ENCODE measurements at regions not wholly inside any gene's neighbourhood (a gene's known extent, or its start where the extent isn't known, plus 50 kb on each side); places are given as distances from the start of the nearest gene placed in this dataset.

DNA sequence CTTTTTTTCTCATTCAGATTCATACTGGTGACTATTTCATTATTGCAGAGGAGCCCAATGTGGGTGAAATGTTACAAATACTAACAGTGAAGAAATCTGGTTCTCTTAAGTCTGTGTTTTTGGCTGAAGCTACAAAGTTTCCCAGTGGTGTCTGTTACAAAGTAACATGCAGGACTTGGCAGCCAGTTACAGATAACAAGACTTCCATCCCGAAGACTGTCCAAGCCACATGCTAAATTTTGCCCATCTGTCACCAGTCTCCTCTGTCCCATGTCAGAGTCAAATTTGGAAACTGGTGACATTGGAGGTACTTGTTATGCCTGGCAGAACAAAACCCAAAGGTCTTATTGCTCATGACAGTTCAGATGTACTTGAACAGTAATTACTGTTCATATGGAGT lies 269.2 kb upstream of the GOLIM4 start:
- TF ChIP-seq EP300 (IDR thresholded peaks at IDR 0.05) (no peak), POLR2A (IDR thresholded peaks at IDR 0.05) (no peak), POLR2AphosphoS5 (IDR thresholded peaks at IDR 0.05) (no peak)
- TF ChIP-seq, protein P1, sequence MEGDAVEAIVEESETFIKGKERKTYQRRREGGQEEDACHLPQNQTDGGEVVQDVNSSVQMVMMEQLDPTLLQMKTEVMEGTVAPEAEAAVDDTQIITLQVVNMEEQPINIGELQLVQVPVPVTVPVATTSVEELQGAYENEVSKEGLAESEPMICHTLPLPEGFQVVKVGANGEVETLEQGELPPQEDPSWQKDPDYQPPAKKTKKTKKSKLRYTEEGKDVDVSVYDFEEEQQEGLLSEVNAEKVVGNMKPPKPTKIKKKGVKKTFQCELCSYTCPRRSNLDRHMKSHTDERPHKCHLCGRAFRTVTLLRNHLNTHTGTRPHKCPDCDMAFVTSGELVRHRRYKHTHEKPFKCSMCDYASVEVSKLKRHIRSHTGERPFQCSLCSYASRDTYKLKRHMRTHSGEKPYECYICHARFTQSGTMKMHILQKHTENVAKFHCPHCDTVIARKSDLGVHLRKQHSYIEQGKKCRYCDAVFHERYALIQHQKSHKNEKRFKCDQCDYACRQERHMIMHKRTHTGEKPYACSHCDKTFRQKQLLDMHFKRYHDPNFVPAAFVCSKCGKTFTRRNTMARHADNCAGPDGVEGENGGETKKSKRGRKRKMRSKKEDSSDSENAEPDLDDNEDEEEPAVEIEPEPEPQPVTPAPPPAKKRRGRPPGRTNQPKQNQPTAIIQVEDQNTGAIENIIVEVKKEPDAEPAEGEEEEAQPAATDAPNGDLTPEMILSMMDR (IDR thresholded peaks at IDR 0.05): no peak

All from upper lobe of left lung (tissue), 4 donors.